VCaP (cell line): ENCODE measurements at regions not wholly inside any gene's neighbourhood (a gene's known extent, or its start where the extent isn't known, plus 50 kb on each side); places are given as distances from the start of the nearest gene placed in this dataset.

Source experiments
- H3K27ac ChIP-seq: fragments of 450-650 bp; 2 replicates; pipeline ENCODE4 v1.5.1; 2017
- TF ChIP-seq, protein P1 (sequence below): fragments of 450-650 bp; conservative IDR thresholded peaks from 2 replicates; pipeline ENCODE4 v1.5.1; 2017; ENCODE audit warnings: mild to moderate bottlenecking, moderate library complexity

DNA sequence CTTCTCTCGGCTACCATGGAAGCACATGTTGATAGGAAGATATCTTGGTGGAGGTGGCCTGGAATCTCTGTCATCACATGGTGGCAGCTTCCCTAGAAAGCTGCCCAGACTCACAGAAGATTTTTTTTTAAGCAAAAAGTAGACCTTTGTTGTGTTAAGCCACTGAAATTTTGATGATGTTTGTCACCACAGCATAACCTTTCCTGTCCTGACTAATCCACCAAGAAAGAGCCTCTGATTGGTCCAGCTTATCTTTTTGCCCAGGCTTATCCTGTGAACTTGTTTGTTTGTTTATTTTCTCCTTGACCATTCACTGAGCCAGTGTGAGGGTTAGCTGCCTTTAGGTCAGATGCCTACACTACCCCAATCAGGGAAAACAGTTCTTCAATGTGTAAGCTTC lies 96.5 kb upstream of the LHX1 start:
- TF ChIP-seq, protein P1, sequence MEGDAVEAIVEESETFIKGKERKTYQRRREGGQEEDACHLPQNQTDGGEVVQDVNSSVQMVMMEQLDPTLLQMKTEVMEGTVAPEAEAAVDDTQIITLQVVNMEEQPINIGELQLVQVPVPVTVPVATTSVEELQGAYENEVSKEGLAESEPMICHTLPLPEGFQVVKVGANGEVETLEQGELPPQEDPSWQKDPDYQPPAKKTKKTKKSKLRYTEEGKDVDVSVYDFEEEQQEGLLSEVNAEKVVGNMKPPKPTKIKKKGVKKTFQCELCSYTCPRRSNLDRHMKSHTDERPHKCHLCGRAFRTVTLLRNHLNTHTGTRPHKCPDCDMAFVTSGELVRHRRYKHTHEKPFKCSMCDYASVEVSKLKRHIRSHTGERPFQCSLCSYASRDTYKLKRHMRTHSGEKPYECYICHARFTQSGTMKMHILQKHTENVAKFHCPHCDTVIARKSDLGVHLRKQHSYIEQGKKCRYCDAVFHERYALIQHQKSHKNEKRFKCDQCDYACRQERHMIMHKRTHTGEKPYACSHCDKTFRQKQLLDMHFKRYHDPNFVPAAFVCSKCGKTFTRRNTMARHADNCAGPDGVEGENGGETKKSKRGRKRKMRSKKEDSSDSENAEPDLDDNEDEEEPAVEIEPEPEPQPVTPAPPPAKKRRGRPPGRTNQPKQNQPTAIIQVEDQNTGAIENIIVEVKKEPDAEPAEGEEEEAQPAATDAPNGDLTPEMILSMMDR = no peak
- H3K27ac ChIP-seq = no peak overlapping the region

DNA sequence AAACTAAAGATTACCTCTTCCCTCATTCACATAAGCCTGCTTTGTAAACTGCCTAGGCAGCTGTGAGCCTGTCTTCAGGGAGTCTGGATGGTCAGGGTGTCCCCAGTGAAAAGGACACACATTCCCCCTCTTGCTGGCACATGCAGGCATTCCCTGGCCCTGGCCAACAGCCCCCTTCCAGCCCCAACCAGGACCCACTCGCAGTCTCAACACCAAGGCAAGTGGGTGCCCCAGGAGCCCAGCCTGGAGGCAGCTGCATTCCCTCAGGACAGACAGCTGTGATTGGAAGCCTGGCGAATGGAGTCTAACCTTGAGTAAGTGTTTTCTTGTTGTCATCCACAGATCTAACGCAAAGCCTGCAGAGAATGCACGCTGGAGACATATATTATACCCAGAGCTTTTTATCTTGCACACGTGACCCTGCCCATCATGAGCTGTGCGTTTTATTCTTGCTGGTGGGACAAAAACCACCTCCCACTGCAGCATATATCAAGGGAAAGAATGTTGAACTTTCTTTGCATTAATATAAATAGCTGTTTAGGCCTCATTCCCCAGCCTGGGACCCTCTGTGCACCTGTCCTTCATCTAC lies 95.0 kb upstream of the LHX1 start:
- H3K27ac ChIP-seq = no peak overlapping the region
- TF ChIP-seq, protein P1 = no peak

DNA sequence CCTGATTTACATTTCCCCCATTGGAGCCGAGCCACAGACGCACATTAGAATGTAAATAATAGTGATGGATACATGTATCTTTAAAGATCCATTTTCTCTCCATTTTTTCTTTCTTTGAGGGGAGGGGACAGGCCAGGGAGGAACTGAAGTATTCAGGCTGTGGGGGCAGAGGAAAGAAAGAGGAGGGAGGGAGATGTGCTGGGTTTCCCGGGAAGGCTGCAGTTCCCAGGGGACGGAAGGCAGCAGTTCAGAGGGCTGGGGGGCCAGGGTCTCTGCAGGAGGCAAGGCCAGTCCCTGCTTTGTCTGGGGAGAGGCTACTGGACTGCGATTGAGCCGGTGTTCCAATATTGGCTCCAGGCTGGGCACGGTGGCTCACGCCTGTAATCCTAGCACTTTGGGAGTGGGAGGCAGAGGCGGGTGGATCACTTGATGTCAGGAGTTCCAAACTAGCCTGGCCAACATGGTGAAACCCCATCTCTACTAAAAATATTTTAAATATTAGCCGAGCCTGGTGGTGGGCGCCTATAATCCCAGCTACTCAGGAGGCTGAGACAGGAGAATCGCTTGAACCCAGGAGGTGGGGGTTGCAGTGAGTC lies 94.2 kb upstream of the LHX1 start:
- TF ChIP-seq, protein P1 = no peak
- no peak overlapping the region for H3K27ac ChIP-seq

DNA sequence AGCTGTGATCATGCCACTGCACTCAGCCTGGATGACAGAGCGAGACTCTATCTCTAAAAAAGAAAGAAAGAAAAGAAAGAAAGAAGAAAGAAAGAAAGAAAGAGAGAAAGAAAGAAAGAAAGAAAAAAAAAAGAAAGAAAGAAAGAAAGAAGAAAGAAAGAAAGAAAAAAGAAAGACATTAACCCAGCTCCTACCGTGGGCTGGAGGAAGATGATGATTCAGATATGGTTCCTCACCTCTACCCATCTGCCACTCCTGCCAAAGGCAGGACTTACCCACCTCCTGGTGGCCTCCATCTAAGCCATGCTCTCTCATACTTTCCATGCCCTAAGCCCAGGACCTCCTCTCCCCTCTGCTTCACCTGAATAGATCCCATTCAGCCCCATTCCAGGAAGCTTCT lies 93.3 kb upstream of the LHX1 start:
- TF ChIP-seq, protein P1 = no peak
- H3K27ac ChIP-seq = no peak overlapping the region

DNA sequence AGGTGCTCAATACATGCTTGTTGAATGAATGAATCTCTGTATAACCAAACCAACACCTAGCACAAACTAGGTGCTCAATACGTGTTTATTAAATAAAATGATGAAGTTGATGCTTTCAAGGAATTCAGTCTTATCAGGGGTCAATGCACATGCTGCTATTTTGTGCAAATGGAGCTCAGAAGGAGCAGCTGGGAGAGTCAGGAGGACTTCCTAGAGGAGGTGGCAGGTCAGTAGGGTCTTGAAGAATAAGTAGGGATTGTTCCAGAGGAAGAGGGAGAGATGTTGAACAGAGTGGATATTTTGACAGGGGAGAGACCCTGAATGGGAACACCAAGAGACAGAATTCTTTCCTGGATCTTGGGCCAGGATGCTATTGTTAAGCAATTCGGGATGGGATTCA lies 92.7 kb upstream of the LHX1 start:
- H3K27ac ChIP-seq = no peak overlapping the region
- TF ChIP-seq, protein P1 = no peak

DNA sequence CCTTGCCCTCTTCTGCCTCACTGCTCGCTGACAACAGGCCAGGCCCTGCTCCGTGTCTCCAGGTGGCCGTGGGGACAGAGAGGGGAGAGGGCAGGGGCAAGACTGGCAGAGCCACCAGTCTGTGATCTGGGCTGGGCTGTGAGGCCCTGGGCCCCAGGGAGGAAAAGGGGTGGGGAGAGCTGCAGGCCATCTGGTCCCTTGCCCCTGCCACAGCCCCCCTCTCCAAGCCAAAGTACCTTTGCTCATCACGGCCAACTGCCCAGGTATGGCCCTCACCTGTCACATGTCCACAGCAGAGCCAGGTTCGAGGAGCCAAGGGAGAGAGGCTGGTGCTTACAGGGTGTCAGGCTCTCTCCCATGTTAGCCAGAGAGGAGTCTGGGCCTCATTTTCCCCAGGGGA lies 91.4 kb upstream of the LHX1 start:
- TF ChIP-seq, protein P1 = no peak
- no peak overlapping the region for H3K27ac ChIP-seq

DNA sequence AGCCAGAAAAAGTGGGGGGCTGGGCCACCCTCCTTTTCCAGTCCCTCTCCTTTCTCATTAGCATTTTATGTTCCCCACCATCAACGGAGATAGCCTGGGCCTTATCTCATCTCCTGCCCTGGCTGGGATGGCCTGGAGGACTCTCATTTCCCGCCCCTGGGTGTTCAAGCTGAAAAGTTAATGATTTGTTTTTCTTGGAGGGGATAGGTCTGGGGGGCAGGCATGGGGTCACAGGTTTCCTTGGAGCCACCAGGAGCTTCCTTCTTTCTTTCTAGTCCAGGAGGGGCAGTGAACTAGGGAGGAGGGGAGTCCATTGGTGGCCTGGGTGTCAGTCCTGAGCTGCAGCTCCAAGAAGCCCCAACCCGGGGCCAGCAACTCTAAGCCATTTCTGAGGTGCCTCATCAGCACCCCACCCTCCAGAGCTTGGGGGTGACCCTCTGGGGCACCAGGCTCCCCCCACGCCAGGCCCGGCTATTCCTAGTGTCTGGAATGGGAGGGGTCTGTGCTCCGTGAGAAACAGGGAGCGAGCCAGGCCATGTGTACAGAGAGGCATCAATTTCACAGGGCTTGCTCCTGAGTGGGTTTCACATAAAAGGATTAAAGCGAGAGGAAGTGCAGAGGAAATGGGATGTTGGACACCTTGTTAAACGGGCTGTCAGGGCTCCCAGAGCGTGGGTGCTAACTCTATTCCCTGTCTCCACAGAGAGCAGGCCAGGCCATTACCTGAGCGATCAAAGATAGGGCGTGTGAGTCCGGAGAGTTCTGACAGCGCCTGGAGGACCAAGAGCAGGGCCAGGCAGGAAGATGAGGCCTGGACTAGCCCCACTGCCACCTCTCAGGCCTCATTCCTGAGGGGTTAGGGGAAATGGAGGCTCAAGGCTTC lies 90.6 kb upstream of the LHX1 start:
- TF ChIP-seq, protein P1 = no peak
- no peak overlapping the region for H3K27ac ChIP-seq
